Effector CD8-positive, alpha-beta T cell (primary cell): ENCODE measurements at regions not wholly inside any gene's neighbourhood (a gene's known extent, or its start where the extent isn't known, plus 50 kb on each side); places are given as distances from the start of the nearest gene placed in this dataset.

Experiments
- DNase-seq: peaks from one replicate; lab custom pipeline; 2025; lab: John Stamatoyannopoulos, UW

GRCh38 chr18:29549759-29550158, 1372.8 kb upstream of the CDH2 start:
- no peak for DNase-seq

GRCh38 chr18:29547626-29548025, 1370.7 kb upstream of the CDH2 start:
- no peak for DNase-seq

DNA sequence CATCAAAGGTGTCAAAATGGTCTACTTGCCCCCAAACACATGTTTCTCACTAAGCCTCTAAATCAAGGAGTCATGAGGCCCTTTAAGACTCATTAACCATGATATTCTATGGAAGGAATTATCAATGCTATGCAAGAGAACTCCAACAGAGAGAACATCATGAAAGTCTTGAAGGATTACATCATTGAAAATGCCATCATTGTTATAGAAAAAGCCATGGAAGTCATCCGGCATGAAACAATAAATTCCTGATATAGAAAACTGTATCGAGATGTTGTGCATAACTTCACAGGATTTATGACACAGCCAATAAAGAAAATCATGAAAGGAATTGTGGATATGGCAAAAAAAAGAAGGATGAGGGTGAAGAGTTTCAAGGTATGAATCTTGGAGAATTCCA, 1363.6 kb upstream of the CDH2 start:
- no peak for DNase-seq

GRCh38 chr18:29531746-29532145, 1354.8 kb upstream of the CDH2 start:
- DNase-seq: no peak

DNA sequence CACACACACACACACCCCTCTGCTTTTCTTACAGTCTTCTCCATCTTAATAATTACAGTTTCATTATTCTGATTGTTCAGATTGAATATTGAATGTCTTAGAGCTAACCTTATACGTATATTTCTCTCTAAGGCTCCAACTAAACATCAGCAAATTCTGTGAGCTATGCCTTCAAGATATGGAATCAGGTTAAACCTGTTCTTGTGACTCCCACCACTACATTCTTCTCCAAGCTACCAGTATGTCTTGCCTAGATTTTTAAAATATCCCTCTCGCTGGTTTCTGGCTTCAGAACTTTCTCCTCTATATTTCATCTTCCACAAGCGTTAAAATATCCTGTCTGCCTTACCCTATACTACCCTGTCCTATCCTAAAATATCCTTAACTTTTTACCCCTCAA, 1346.4 kb upstream of the CDH2 start:
- no peak for DNase-seq

DNA sequence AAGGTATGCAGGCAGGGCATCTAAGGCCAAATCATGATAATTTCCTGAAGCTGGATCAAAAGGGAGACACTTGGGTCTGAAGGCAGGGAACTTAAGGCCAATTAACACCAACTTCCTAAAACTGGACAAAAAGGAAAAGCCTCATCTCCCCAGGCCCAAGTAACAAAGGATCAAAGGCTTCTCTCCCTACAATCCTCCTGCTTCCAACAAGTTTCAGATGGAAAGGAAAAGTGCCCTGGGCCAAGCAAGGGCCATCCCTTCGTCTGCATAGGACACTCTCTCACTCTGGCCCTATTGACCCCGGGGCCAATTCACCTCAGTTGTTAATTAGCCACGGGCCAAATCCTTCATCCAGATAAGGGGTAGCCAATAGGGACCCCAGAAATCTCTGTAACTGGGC, 1335.8 kb upstream of the CDH2 start:
- no peak for DNase-seq

GRCh38 chr18:29512203-29512602, 1335.3 kb upstream of the CDH2 start:
- no peak for DNase-seq

- no peak for DNase-seq
Measured at GRCh38 chr18:29501952-29502351, 1325.0 kb upstream of the CDH2 start.

GRCh38 chr18:29496152-29496680, 1319.3 kb upstream of the CDH2 start:
- DNase-seq: no peak

GRCh38 chr18:29494371-29494770, 1317.4 kb upstream of the CDH2 start:
- no peak for DNase-seq

DNA sequence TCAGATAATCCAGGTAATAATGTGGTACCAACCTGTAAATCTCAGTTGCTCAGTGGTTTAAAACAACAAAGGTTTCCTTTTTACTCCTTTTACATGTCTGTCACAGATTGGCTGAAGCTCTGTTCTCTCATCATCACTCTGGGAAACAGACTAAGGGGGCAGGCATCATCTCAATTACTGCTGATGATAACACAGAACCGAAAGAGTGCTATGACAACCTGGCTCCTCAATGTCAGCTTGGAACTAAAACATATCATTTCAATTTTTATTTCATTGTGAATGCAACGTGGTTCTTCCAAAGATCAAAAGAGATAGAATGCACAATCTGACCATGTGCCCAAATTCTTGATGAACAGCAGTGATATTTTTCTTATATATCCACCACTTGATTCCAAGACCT, 1315.0 kb upstream of the CDH2 start:
- no peak for DNase-seq

DNA sequence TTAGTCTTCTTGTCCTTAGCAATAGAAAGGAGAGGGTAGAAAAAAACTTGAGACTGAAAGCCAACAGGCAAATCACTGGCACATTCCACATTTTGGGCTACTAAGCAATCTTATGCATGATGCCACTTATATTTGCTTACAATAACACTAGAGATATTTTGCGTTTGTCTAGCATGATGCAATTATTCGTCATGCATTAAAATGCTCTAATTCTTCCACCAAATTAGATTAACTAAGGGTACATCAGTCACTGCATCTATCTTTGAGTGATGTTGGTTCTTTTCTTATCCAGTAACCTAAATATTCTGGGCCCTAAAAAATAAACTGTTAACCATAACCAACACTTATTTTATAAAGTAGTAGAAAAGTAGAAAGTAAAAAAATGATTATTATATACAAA, 1311.7 kb upstream of the CDH2 start:
- no peak for DNase-seq

DNA sequence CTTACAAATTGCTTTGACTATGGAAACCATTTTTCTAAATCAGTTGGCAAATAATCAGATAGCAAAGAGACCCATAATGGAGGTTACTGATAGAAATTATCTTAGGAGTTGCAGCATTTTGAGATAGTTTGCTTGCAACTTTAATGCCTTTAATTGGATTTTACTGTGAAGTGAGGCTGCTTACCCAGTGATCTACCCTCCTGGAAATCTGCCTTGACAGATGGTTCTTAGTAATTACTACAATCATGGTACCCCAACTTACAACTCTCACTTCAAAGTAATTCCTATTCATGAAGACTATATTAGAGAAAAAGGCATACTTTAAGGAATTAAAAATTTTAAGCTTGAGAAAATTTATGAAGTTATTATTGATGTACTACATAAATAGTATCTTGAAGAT, 1288.6 kb upstream of the CDH2 start:
- DNase-seq: no peak

DNA sequence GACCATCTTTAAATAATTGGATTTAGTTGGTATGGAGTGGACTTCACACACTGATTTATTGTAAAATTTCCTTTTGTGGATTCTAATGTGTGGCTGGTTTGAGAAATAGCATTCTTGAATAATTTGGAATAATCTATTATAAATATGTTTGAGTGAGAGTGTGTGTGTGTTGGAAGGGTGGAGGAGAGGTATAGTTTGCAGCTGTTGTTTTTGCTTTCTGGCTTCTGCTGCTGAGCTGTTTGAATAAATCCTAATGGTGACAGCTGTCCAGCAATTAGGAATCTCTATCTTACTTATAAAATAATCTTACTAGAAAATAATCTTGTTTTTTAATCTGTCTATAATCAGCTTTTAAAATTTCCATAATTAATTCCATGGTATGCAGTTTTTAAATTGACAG, 1283.0 kb upstream of the CDH2 start:
- DNase-seq: no peak

DNA sequence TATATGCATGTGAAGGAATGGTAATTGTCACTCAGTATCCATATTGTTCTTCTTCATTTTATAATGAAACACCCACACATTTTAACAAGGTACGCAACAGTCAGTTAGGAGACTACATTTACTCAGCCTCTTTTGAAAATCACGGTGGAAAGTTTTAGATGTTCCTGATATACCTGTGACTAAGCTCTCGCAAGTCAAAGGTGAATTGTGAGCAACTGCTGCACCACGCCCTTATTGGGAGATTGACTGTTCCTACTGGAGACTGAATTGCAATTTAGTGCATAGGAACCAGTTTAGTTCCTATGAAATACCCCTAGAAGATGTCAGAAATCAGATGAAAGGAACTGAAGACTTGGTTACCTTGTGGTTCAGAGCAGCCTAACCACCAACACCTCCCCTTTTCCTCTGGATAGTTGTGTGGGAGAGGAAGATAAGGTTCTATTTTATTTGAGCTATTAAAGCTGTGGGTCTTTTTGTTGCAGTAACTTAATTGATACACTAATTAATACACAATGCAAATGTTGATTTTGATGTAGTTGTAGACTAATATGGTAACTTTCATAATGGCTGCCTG, 1280.5 kb upstream of the CDH2 start:
- DNase-seq: no peak

GRCh38 chr18:29449424-29449823, 1272.5 kb upstream of the CDH2 start:
- DNase-seq: no peak

DNA sequence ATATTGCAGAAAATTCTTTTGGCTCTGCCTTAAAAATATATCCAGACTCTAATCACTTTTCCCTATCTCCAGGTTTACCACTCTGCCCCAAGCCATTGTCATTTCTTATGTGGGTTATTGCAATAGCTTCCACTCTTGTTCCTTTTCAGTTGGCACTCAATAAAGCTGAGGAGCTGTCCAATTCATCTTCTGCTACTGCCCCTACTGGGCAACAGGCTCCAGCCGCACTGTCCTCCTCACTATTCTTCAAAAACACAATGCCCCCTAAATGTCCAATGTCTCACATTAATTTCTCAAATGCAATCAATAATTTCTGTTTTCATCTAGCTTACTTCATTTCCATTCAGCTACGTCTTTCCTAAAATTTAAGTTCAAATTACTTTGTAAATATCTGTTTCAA, 1262.5 kb upstream of the CDH2 start:
- no peak for DNase-seq

DNA sequence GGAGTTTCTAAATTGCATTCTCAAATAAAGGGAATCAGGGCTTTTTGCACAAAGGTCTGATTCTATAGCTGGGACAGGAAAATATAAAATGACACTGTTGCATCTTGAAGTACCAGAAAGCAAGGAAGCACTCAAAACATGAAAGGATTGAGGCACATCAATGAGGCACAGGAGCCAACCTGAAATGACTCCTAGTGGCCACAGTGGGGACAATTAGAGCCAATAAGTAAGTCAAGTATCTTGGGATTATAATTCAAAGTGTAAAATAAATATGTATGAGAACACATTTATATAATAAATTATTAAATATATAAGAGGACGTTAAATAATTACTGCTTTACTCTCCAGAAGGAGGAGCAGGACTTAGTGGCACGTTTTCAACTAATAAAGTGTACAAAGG, 1259.5 kb upstream of the CDH2 start:
- DNase-seq: no peak

GRCh38 chr18:29434650-29435049, 1257.7 kb upstream of the CDH2 start:
- DNase-seq: no peak

DNA sequence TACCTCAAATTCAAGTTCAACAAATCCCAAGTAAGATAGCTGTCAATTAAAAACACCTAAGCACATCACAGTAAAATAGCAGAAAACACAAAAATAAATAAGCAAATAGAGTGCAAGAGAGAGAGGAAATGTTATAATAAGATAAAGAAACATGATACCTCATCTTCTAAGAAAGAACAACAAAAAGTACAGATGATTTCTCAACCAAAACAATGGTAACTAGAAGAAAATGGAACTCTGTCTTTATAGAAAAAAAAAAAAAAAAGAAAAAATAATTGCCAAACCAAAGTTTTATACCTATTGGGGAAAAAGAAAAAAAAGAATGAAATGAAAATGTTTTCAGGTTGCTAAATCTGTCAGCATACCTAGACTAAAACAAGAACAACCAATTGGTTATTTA, 1253.5 kb upstream of the CDH2 start:
- no peak for DNase-seq

DNA sequence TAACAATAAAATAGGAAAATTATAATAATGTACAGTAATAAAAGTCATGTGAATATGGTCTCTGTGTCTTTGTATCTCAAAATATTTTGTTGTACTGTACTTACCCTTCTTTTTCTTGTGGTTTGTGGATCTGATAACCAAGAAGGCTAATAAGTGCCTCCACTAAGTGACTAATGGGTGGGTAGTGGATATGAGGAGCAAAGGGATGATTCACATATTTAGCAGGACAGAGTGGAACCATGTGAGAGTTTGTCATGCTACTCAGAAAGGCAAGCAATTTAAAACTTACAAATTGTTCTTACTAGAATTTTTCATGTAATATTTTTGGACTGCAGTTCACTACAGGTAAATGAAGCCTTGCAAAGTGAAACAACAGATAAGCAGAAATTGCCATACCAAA, 1241.2 kb upstream of the CDH2 start:
- no peak for DNase-seq

DNA sequence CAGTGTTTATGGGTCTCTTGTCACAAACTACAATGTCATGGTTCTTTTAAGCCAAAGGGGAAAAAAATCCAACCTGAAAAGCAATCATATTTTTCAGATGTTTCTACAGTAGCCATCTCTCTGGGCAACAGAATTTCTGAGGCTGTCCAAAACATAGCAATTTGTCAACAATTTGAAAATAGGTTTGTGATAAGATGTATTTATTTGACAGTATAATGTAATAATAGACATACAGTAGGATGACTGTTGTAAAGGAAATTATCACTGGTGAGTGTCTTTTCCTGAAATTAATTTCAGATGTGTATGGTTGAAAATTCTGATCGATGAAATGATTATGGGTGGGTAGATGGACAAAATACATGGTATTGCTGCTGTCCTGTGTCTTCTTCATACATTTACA, 1230.1 kb upstream of the CDH2 start:
- no peak for DNase-seq

DNA sequence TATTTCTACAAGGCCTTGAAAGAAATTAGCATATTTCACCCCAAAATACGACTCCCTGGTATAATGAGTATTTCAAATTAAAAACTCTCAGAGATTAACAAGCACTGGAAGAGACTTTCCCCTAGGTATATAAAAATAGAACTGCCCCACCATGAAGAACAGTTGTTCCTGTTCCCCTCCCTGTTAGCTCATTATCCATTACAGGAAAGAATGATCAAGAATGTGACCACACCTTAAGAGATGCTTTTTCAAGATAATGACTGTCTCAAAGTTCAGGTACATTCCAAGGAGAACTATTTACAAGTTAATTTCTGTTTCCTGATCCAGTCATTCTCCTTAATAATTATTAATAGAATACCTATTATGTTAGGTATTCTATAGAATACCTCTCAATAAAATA, 1220.6 kb upstream of the CDH2 start:
- DNase-seq: no peak
